Common myeloid progenitor, CD34-positive (primary cell): ENCODE measurements at regions not wholly inside any gene's neighbourhood (a gene's known extent, or its start where the extent isn't known, plus 50 kb on each side); places are given as distances from the start of the nearest gene placed in this dataset.

Experiments
- CTCF ChIA-PET: fragments of 350-600 bp; sonication (Branson Sonifier 250); formaldehyde crosslinking; loops from one replicate; lab custom pipeline; 2021; ENCODE audit warnings: antibody characterized with exemption; lab: Charles Lee
- POLR2A ChIA-PET: fragments of 350-600 bp; sonication (Branson Sonifier 250); formaldehyde crosslinking; loops from one replicate; lab custom pipeline; 2021; ENCODE audit warnings: antibody characterized with exemption; lab: Charles Lee
- DNase-seq, 3 donors: peaks; one replicate each; pipeline versions ENCODE4 v3.0.0 to v3.0.0-alpha.2; 2013
- H3K27ac ChIP-seq, 2 experiments: 1 replicate in 1 of 2; 2 replicates in 1 of 2; pipeline ENCODE4 v1.7.0; 2013; ENCODE audit warnings: inconsistent platforms in 2 of 2, low read length in 2 of 2, mild to moderate bottlenecking in 2 of 2, low read depth in 1 of 2, moderate library complexity in 1 of 2; ENCODE audit not compliant: severe bottlenecking in 2 of 2, insufficient read depth in 1 of 2, poor library complexity in 1 of 2
- H3K27me3 ChIP-seq, 5 experiments: replicated peaks in 2 of 5; 1 replicate in 3 of 5; 2 replicates in 2 of 5; pipeline versions ENCODE4 v1.6.1 to v1.7.0; 2013; ENCODE audit warnings: low read length in 4 of 5, mild to moderate bottlenecking in 2 of 5, moderate library complexity in 2 of 5, inconsistent platforms in 1 of 5; ENCODE audit not compliant: insufficient read depth in 5 of 5, control insufficient read depth in 4 of 5
- H3K36me3 ChIP-seq, 4 experiments: 1 replicate in 2 of 4; 2 replicates in 2 of 4; pipeline versions ENCODE4 v1.6.1 to v1.7.0; 2013; ENCODE audit warnings: low read length in 3 of 4, control low read depth in 1 of 4, mild to moderate bottlenecking in 1 of 4; ENCODE audit not compliant: control insufficient read depth in 4 of 4, insufficient read depth in 4 of 4
- H3K4me1 ChIP-seq, 4 experiments: 1 replicate in 3 of 4; 2 replicates in 1 of 4; pipeline versions ENCODE4 v1.6.1 to v1.7.1; 2013; ENCODE audit warnings: low read length in 3 of 4, mild to moderate bottlenecking in 3 of 4, control low read depth in 1 of 4, inconsistent platforms in 1 of 4, moderate library complexity in 1 of 4; ENCODE audit not compliant: control insufficient read depth in 4 of 4, insufficient read depth in 4 of 4; ENCODE audit errors: control extremely low read depth in 1 of 4
- H3K4me3 ChIP-seq, 7 experiments: 1 replicate in 4 of 7; 2 replicates in 3 of 7; pipeline versions ENCODE4 v1.5.1 to v1.7.0; 2013; ENCODE audit warnings: mild to moderate bottlenecking in 7 of 7, low read length in 6 of 7, moderate library complexity in 6 of 7, inconsistent platforms in 2 of 7, low read depth in 2 of 7, control low read depth in 1 of 7; ENCODE audit not compliant: insufficient read depth in 4 of 7, control insufficient read depth in 1 of 7; ENCODE audit errors: extremely low read depth in 1 of 7
- H3K9me3 ChIP-seq, 5 experiments: 1 replicate in 4 of 5; 2 replicates in 1 of 5; pipeline versions ENCODE4 v1.6.1 to v1.7.1; 2013; ENCODE audit warnings: low read length in 4 of 5, mild to moderate bottlenecking in 2 of 5, inconsistent platforms in 1 of 5, low read depth in 1 of 5, moderate library complexity in 1 of 5; ENCODE audit not compliant: control insufficient read depth in 4 of 5, insufficient read depth in 2 of 5; ENCODE audit errors: control extremely low read depth in 1 of 5
- WGBS: methylation state at CpG from one replicate; pipeline ENCODE4 v1.1.5; 2013; ENCODE audit not compliant: insufficient coverage; 5-methylcytosine and 5-hydroxymethylcytosine counted together

GRCh38 chr4:10973686-10974085 is 289.1 kb upstream of the CLNK start:
- Histone ChIP-seq H3K9me3 (peaks cover 0 to 3% (median 0%) of the 10 kb centered on the region in 5 experiments), H3K27me3 (no peaks in the 10 kb centered on the region), H3K4me1 (peaks cover 0 to 13% (median 9%) of the 10 kb centered on the region in 4 experiments), H3K27ac (no peak overlapping the region), H3K4me3 (peak overlapping the region in 1 of 7 experiments; percentile 19), H3K36me3 (no peaks in the 10 kb centered on the region)
- WGBS: 71% methylated on average over 2 of the region's 3 CpGs
- peak in 2 of 3 donors; percentile 81 to 89 for DNase-seq
- ChIA-PET POLR2A (no interaction called here), CTCF (interaction anchor here (0.7 kb wide), 1 partner anchor 14 kb away, joined by 3 read pairs; no protein-coding TSS in a partner anchor)

- H3K36me3 ChIP-seq: no peaks in the 10 kb centered on the region
- no peak for DNase-seq
- no peaks in the 10 kb centered on the region for H3K27me3 ChIP-seq
- peaks cover 0 to 3% (median 0%) of the 10 kb centered on the region in 5 experiments for H3K9me3 ChIP-seq
- peaks cover 0 to 13% (median 9%) of the 10 kb centered on the region in 4 experiments for H3K4me1 ChIP-seq
- CTCF ChIA-PET: interaction anchor here (4.2 kb wide), 1 partner anchor 12 kb away, joined by 20 read pairs; no protein-coding TSS in a partner anchor
- 86% methylated on average over 1 of the region's 4 CpGs for WGBS
- no peak overlapping the region for H3K4me3 ChIP-seq
- POLR2A ChIA-PET: no interaction called here
- no peak overlapping the region for H3K27ac ChIP-seq
These were observed 287.3 kb upstream of the CLNK start for GRCh38 chr4:10971800-10972401.

GRCh38 chr4:10965196-10965595 is 280.6 kb upstream of the CLNK start:
- H3K27ac ChIP-seq: no peak overlapping the region
- ChIA-PET CTCF (no interaction called here), POLR2A (no interaction called here)
- H3K4me1 ChIP-seq: no peaks in the 10 kb centered on the region
- H3K4me3 ChIP-seq: no peak overlapping the region
- no peaks in the 10 kb centered on the region for H3K36me3 ChIP-seq
- DNase-seq: no peak
- H3K27me3 ChIP-seq: no peaks in the 10 kb centered on the region
- WGBS: 93% methylated on average over 5 of the region's 5 CpGs
- no peaks in the 10 kb centered on the region for H3K9me3 ChIP-seq

GRCh38 chr4:10963958-10964703 is 279.6 kb upstream of the CLNK start:
- ChIA-PET CTCF (no interaction called here), POLR2A (no interaction called here)
- Histone ChIP-seq H3K27ac (no peak overlapping the region), H3K36me3 (no peaks in the 10 kb centered on the region), H3K4me3 (no peak overlapping the region), H3K27me3 (no peaks in the 10 kb centered on the region), H3K9me3 (no peaks in the 10 kb centered on the region), H3K4me1 (no peaks in the 10 kb centered on the region)
- no peak for DNase-seq
- WGBS: 84% methylated on average over 10 of the region's 11 CpGs

GRCh38 chr4:10963241-10963640 is 278.7 kb upstream of the CLNK start:
- POLR2A ChIA-PET: no interaction called here
- Histone ChIP-seq H3K27me3 (no peaks in the 10 kb centered on the region), H3K4me3 (no peak overlapping the region), H3K27ac (no peak overlapping the region), H3K4me1 (no peaks in the 10 kb centered on the region), H3K9me3 (no peaks in the 10 kb centered on the region), H3K36me3 (no peaks in the 10 kb centered on the region)
- DNase-seq: no peak
- CTCF ChIA-PET: no interaction called here
- 98% methylated on average over 4 of the region's 5 CpGs for WGBS

GRCh38 chr4:10962246-10962645 is 277.7 kb upstream of the CLNK start:
- CTCF ChIA-PET: no interaction called here
- H3K9me3 ChIP-seq: no peaks in the 10 kb centered on the region
- 100% methylated on average over 1 of the region's 1 CpG for WGBS
- POLR2A ChIA-PET: no interaction called here
- DNase-seq: no peak
- no peaks in the 10 kb centered on the region for H3K36me3 ChIP-seq
- H3K27ac ChIP-seq: no peak overlapping the region
- H3K27me3 ChIP-seq: no peaks in the 10 kb centered on the region
- no peak overlapping the region for H3K4me3 ChIP-seq
- H3K4me1 ChIP-seq: no peaks in the 10 kb centered on the region

GRCh38 chr4:10960389-10960788 is 275.8 kb upstream of the CLNK start:
- no peak overlapping the region for H3K4me3 ChIP-seq
- no peak overlapping the region for H3K27ac ChIP-seq
- H3K9me3 ChIP-seq: no peaks in the 10 kb centered on the region
- H3K4me1 ChIP-seq: peaks cover 0 to 4% (median under 1%) of the 10 kb centered on the region in 4 experiments
- no peaks in the 10 kb centered on the region for H3K36me3 ChIP-seq
- no peak for DNase-seq
- 100% methylated on average over 3 of the region's 5 CpGs for WGBS
- CTCF ChIA-PET: interaction anchor here (1.1 to 4.1 kb wide), 2 partner anchors 9 to 16 kb away, joined by 3 to 20 read pairs; no protein-coding TSS in a partner anchor
- no peaks in the 10 kb centered on the region for H3K27me3 ChIP-seq
- POLR2A ChIA-PET: no interaction called here
